GM12872 (cell line): ENCODE measurements at regions not wholly inside any gene's neighbourhood (a gene's known extent, or its start where the extent isn't known, plus 50 kb on each side); places are given as distances from the start of the nearest gene placed in this dataset.

Experiments
- CTCF ChIP-seq: IDR thresholded peaks from 3 replicates; pipeline ENCODE4 v1.5.1; 2011; ENCODE audit warnings: low read depth, mild to moderate bottlenecking, low read length, moderate library complexity; ENCODE audit not compliant: insufficient read depth

- TF ChIP-seq CTCF, result no peak
Measured at GRCh38 chr18:40692871-40693270, 1262.2 kb upstream of the PIK3C3 start.

GRCh38 chr18:40690062-40690461, 1265.0 kb upstream of the PIK3C3 start:
- no peak for TF ChIP-seq CTCF

- TF ChIP-seq CTCF, result no peak
Measured at GRCh38 chr18:40687399-40687798, 1267.6 kb upstream of the PIK3C3 start.

- TF ChIP-seq CTCF, result no peak
Measured at GRCh38 chr18:40686836-40687235, 1268.2 kb upstream of the PIK3C3 start.

- no peak for TF ChIP-seq CTCF
Measured at GRCh38 chr18:40685219-40685618, 1269.8 kb upstream of the PIK3C3 start.

GRCh38 chr18:40678318-40678717, 1276.7 kb upstream of the PIK3C3 start:
- TF ChIP-seq CTCF, result no peak

- no peak for TF ChIP-seq CTCF
Measured at GRCh38 chr18:40676668-40677067, 1278.4 kb upstream of the PIK3C3 start.

GRCh38 chr18:40673150-40673549, 1281.9 kb upstream of the PIK3C3 start:
- TF ChIP-seq CTCF, result no peak
